ENCODE measurements at regions not wholly inside any gene's neighbourhood (a gene's known extent, or its start where the extent isn't known, plus 50 kb on each side); places are given as distances from the start of the nearest gene placed in this dataset.

DNA sequence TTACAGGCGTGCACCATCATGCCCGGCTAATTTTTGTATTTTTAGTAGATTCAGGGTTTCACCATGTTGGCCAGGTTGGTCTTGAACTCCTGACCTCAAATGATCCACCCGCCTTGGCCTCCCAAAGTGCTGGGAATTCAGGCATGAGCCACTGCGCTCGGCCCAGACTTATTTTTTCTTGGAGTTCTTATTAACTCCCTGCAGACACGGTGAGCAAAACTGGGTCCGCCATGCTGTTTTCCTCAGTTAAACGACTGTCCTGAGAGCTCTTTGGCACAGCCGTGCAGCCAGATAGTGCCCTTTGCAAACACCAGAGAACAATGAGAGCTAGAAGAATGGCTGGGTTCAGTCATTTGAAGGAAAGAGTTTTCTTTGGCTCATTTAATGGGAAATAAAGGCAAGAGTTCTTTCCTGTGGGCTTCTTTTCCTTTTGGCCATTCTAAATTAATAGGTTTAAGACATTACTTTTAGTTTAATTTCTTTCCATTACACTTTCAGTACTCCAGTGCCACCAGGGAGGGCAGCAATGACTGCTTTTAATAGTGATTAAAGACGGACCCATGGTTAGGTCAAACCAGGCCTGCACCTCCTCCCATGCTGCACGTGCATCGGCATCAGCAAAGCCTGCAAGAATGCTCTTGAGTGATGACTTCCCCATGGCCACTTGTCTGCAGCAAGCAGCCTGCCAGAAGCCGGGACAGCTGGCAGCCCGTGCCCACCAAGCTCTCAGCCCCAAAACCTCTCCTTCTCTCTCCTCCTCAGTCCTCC, 60.7 kb downstream of the VCPKMT start:
- in situ Hi-C loops (cut with HindIII; ENCODE audit: low sequenced_read_pairs), result no loop called here

DNA sequence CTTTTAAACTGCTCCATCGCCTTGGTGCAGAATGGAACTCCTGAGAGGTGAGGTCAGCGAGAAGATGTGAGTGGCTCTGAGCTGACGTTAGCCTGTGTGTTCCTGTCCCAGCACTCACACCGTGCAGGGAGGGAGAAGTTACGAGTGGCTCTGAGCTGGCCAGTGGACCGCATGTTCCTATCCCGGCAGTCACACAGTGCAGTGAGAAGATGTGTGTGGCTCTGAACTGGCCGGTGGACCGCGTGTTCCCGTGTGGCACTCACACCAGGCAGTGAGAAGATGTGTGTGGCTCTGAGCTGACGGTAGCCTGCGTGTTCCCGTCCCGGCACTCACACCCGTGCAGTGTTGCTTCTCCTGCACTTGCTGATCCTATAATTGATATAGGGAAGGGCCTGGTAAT, 59.9 kb downstream of the VCPKMT start:
- in situ Hi-C loops (cut with HindIII; ENCODE audit: low sequenced_read_pairs), result no loop called here

DNA sequence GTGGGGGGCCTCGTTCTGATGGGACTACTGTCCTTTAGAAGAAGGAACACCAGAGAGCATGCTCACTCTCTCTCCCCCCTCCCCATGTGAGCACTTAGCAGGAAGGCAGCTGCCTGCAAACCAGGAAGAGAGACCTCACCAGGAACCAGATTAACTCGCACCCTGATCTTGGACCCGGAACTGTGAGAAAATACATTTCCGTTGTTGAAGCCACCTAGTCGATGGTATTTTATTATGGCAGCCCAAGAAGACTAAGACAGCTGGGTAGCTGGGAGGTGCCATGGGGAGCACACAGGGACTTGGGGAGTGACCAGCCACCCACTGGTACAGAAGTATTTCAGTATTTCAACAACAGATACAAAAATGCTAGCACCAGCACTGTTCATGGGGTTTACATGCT, 59.0 kb downstream of the VCPKMT start:
- in situ Hi-C loops (cut with HindIII; ENCODE audit: low sequenced_read_pairs), result no loop called here

DNA sequence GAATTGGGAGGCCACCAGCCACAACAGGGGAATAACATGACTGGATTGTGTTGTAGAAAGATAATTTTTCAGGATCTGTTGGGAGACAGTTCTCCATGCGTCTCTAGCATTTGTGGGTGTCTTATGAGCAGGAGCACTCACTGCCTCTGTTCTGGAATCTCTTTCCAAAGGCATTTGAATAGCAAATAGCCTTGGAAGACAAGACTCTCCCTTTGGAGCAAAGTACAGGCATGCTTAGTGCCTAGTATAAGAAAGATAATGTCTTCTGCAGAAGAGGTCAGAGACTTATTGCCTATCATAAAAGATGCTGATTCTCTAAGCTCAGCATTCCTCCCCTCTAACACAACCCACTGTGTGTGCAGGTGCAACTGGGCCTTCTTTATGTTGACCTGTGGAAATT, 58.3 kb downstream of the VCPKMT start:
- in situ Hi-C loops (cut with HindIII; ENCODE audit: low sequenced_read_pairs), result no loop called here
